ENCODE measurements at regions not wholly inside any gene's neighbourhood (a gene's known extent, or its start where the extent isn't known, plus 50 kb on each side); places are given as distances from the start of the nearest gene placed in this dataset.

- TF ChIP-seq POLR2A (IDR thresholded peaks at IDR 0.05) (no peak), CTCF (IDR thresholded peaks at IDR 0.05) (no peak), POLR2AphosphoS5 (IDR thresholded peaks at IDR 0.05; ENCODE audit: insufficient read depth in 1 of 2, low read depth in 1 of 2) (no peak)
These were observed 341.7 kb upstream of the ZNF804A start for GRCh38 chr2:184256611-184257010.

Measured in vagina (tissue), 2 donors.